ENCODE measurements at regions not wholly inside any gene's neighbourhood (a gene's known extent, or its start where the extent isn't known, plus 50 kb on each side); places are given as distances from the start of the nearest gene placed in this dataset.

- 67 to 73% (median 72%) methylated on average over 17 of the region's 17 CpGs for WGBS, 4 donors
- Histone ChIP-seq H3K36me3 (replicated peaks in 1 of 2) (no peaks in the 10 kb centered on the region), H3K4me3 (no peak overlapping the region), H3K27ac (no peak overlapping the region), H3K9me3 (replicated peaks in 1 of 3) (no peaks in the 10 kb centered on the region), H3K27me3 (no peaks in the 10 kb centered on the region), H3K4me1 (replicated peaks in 1 of 2) (no peaks in the 10 kb centered on the region)
- no peak for TF ChIP-seq CTCF (IDR thresholded peaks at IDR 0.05)
- no peak for TF ChIP-seq POLR2A (IDR thresholded peaks at IDR 0.05)
- DNase-seq: no peak
- intact Hi-C loops (cut with DNase I): no loop called here
These were observed 878.0 kb downstream of the KCNJ18 start for GRCh38 chr17:22570144-22570845.

- WGBS, 4 donors: 43 to 52% (median 47%) methylated on average over 3 of the region's 3 CpGs
- Histone ChIP-seq H3K9me3 (replicated peaks in 1 of 3) (no peaks in the 10 kb centered on the region), H3K27ac (no peak overlapping the region), H3K4me3 (no peak overlapping the region), H3K27me3 (no peaks in the 10 kb centered on the region), H3K4me1 (replicated peaks in 1 of 2) (no peaks in the 10 kb centered on the region), H3K36me3 (replicated peaks in 1 of 2) (no peaks in the 10 kb centered on the region)
- TF ChIP-seq CTCF (IDR thresholded peaks at IDR 0.05) (no peak), POLR2A (IDR thresholded peaks at IDR 0.05) (no peak)
- no peak for DNase-seq
- intact Hi-C loops (cut with DNase I): no loop called here
These were observed 907.0 kb downstream of the KCNJ18 start for GRCh38 chr17:22599322-22599721.

- no peaks in the 10 kb centered on the region for H3K9me3 ChIP-seq (replicated peaks in 1 of 3)
- intact Hi-C loops (cut with DNase I): no loop called here
- TF ChIP-seq CTCF (IDR thresholded peaks at IDR 0.05): peak in 5 of 6 experiments; percentile 9 to 43 (median 23)
- TF ChIP-seq POLR2A (IDR thresholded peaks at IDR 0.05): no peak
- no peaks in the 10 kb centered on the region for H3K36me3 ChIP-seq (replicated peaks in 1 of 2)
- H3K4me1 ChIP-seq (replicated peaks in 1 of 2): no peaks in the 10 kb centered on the region
- DNase-seq: no peak
- no peak overlapping the region for H3K27ac ChIP-seq
- H3K27me3 ChIP-seq: no peaks in the 10 kb centered on the region
- WGBS, 4 donors: 44 to 61% (median 52%) methylated on average over 2 of the region's 2 CpGs
- H3K4me3 ChIP-seq: no peak overlapping the region
These were observed 908.4 kb downstream of the KCNJ18 start for GRCh38 chr17:22600644-22601298.

Small RNA genes in the stretch of these regions (small RNA-seq; reads per million reads assigned to genes)
- gene ABBA01006766.1 (0 reads per million in 2 donors), gene NMTRS-TGA3-1 (0 reads per million in 2 donors)

Data from adrenal gland (tissue), 9 donors.